HCT116 (cell line): ENCODE measurements at regions not wholly inside any gene's neighbourhood (a gene's known extent, or its start where the extent isn't known, plus 50 kb on each side); places are given as distances from the start of the nearest gene placed in this dataset.

Experiments
- ATAC-seq: fragments of 200-7000 bp; cut with Tn5 transposase; 2 replicates; pipeline ENCODE4 v1.9.1; 2020; ENCODE audit warnings: mild to moderate bottlenecking, moderate library complexity
- BruUV-seq: library from RNA; stranded (reverse); fragments of 400-500 nt; replicated peaks from 2 replicates; lab custom pipeline; 2021; lab: Mats Ljungman, UMichigan
- CTCF ChIA-PET: fragments of 300-600 bp; sonication (Branson Sonifier 250); formaldehyde crosslinking; loops from one replicate; lab custom pipeline; 2021; ENCODE audit warnings: antibody characterized with exemption; lab: Charles Lee
- POLR2A ChIA-PET: fragments of 300-600, 350-600 bp; sonication (Branson Sonifier 250); formaldehyde crosslinking; loops from one replicate; lab custom pipeline; 2021; ENCODE audit warnings: antibody characterized with exemption; lab: Charles Lee
- RAD21 ChIA-PET, 2 experiments: fragments of 300-600 bp; sonication (Branson Sonifier 250); formaldehyde crosslinking; loops; one replicate each; lab custom pipeline; 2023; ENCODE audit warnings: low total read pairs in 2 of 2; ENCODE audit not compliant: uncharacterized antibody in 2 of 2, unreplicated experiment in 2 of 2, low non-redundant PET in 1 of 2; lab: Charles Lee
- DNase-seq: peaks from one replicate; pipeline ENCODE4 v3.0.0-alpha.2; 2010; ENCODE audit warnings: low read depth, low spot score
- H2AFZ ChIP-seq: fragments of 200-600 bp; shearing (Covaris generic), sonication (generic); 2 replicates; pipeline ENCODE4 v1.6.1; 2017; ENCODE audit warnings: low read depth, mixed run types, mixed read lengths, antibody characterized with exemption, low read length; ENCODE audit not compliant: poor library complexity, severe bottlenecking
- H3K27ac ChIP-seq: 2 replicates; pipeline ENCODE4 v1.5.1; 2012; ENCODE audit warnings: low read depth, low read length
- H3K27me3 ChIP-seq: fragments of 200-600 bp; sonication (generic); 2 replicates; pipeline ENCODE4 v1.6.1; 2016; ENCODE audit warnings: mixed run types, low read length, mixed read lengths; ENCODE audit not compliant: insufficient read depth
- H3K36me3 ChIP-seq, 2 experiments: fragments of 200-500 bp in 1 of 2; fragments of 200-600 bp in 1 of 2; sonication (Bioruptor generic) in 1 of 2; sonication (generic) in 1 of 2; 2 replicates each; pipeline versions ENCODE4 v1.5.1 to v1.6.1; 2014 to 2016; ENCODE audit warnings: low read length in 2 of 2, inconsistent platforms in 1 of 2, mixed read lengths in 1 of 2, mixed run types in 1 of 2; ENCODE audit not compliant: insufficient read depth in 2 of 2, control insufficient read depth in 1 of 2
- H3K4me1 ChIP-seq, 2 experiments: fragments of 200-600 bp in 1 of 2; sonication (generic) in 1 of 2; 2 replicates each; pipeline versions ENCODE4 v1.5.1 to v1.6.1; 2012 to 2017; ENCODE audit warnings: low read length in 2 of 2, inconsistent platforms in 1 of 2, mild to moderate bottlenecking in 1 of 2, mixed read lengths in 1 of 2, mixed run types in 1 of 2, moderate library complexity in 1 of 2; ENCODE audit not compliant: insufficient read depth in 2 of 2, control insufficient read depth in 1 of 2
- H3K4me2 ChIP-seq: fragments of 200-600 bp; sonication (generic); 2 replicates; pipeline ENCODE4 v1.6.1; 2017; ENCODE audit warnings: mixed run types, low read length, mixed read lengths
- H3K4me3 ChIP-seq, 2 experiments: fragments of 200-600 bp in 1 of 2; sonication (generic) in 1 of 2; replicated peaks in 1 of 2; 2 replicates each; pipeline ENCODE4 v1.5.1; 2011 to 2016; ENCODE audit warnings: low read length in 2 of 2, control low read depth in 1 of 2, low read depth in 1 of 2, mild to moderate bottlenecking in 1 of 2, mixed read lengths in 1 of 2, mixed run types in 1 of 2
- H3K79me2 ChIP-seq: fragments of 200-600 bp; sonication (generic); 2 replicates; pipeline ENCODE4 v1.6.1; 2017; ENCODE audit warnings: mild to moderate bottlenecking, mixed run types, low read length, moderate library complexity, mixed read lengths; ENCODE audit not compliant: insufficient read depth
- H3K9ac ChIP-seq: fragments of 200-600 bp; sonication (generic); 2 replicates; pipeline ENCODE4 v1.6.1; 2016; ENCODE audit warnings: low read length, mixed read lengths
- H3K9me2 ChIP-seq: fragments of 200-600 bp; sonication (generic), shearing (Covaris generic); 2 replicates; pipeline ENCODE4 v1.6.1; 2017; ENCODE audit warnings: mixed run types, mild to moderate bottlenecking, moderate library complexity; ENCODE audit not compliant: insufficient read depth
- H3K9me3 ChIP-seq, 2 experiments: fragments of 200-500 bp in 1 of 2; fragments of 200-600 bp in 1 of 2; sonication (Bioruptor generic) in 1 of 2; sonication (generic) in 1 of 2; 2 replicates each; pipeline ENCODE4 v1.6.1; 2014 to 2017; ENCODE audit warnings: low read length in 2 of 2, mixed read lengths in 2 of 2, inconsistent platforms in 1 of 2, low read depth in 1 of 2, mild to moderate bottlenecking in 1 of 2, mixed run types in 1 of 2, moderate library complexity in 1 of 2; ENCODE audit not compliant: control insufficient read depth in 1 of 2, insufficient read depth in 1 of 2
- H4K20me1 ChIP-seq: fragments of 200-600 bp; sonication (generic), shearing (Covaris generic); 2 replicates; pipeline ENCODE4 v1.6.1; 2017; ENCODE audit warnings: mixed run types, mild to moderate bottlenecking, moderate library complexity; ENCODE audit not compliant: insufficient read depth
- CBX3 ChIP-seq: IDR thresholded peaks from 2 replicates; pipeline ENCODE4 v1.6.1; 2012; ENCODE audit warnings: low read depth
- CEBPB ChIP-seq: IDR thresholded peaks from 2 replicates; pipeline ENCODE4 v1.6.1; 2012; ENCODE audit warnings: low read depth
- EGR1 ChIP-seq: IDR thresholded peaks from 2 replicates; pipeline ENCODE4 v1.6.1; 2012; ENCODE audit warnings: low read depth
- ELF1 ChIP-seq: IDR thresholded peaks from 2 replicates; pipeline ENCODE4 v1.6.1; 2012; ENCODE audit warnings: low read depth, borderline replicate concordance
- EZH2 ChIP-seq: fragments of 200-600 bp; sonication (generic); IDR thresholded peaks from 2 replicates; pipeline ENCODE4 v1.6.1; 2017; ENCODE audit warnings: antibody characterized with exemption, mixed run types
- EZH2phosphoT487 ChIP-seq: fragments of 200-600 bp; IDR thresholded peaks from 2 replicates; pipeline ENCODE4 v1.6.1; 2018; ENCODE audit warnings: antibody characterized with exemption, borderline replicate concordance
- POLR2A ChIP-seq: IDR thresholded peaks from 2 replicates; pipeline ENCODE4 v1.7.0; 2011; ENCODE audit warnings: borderline replicate concordance; ENCODE audit not compliant: insufficient read depth, insufficient read length; ENCODE audit errors: extremely low read depth
- POLR2AphosphoS5 ChIP-seq: IDR thresholded peaks from 2 replicates; pipeline ENCODE4 v1.6.1; 2011; ENCODE audit warnings: mild to moderate bottlenecking, low read depth, low read length, moderate library complexity
- RAD21 ChIP-seq: IDR thresholded peaks from 2 replicates; pipeline ENCODE4 v1.6.1; 2012; ENCODE audit warnings: low read depth, mild to moderate bottlenecking
- SIN3A ChIP-seq: IDR thresholded peaks from 2 replicates; pipeline ENCODE4 v1.6.1; 2012; ENCODE audit warnings: low read depth
- SP1 ChIP-seq: IDR thresholded peaks from 2 replicates; pipeline ENCODE4 v1.6.1; 2012; ENCODE audit warnings: low read depth
- SRF ChIP-seq: IDR thresholded peaks from 2 replicates; pipeline ENCODE4 v1.6.1; 2012; ENCODE audit warnings: low read depth
- TCF7L2 ChIP-seq: IDR thresholded peaks from 2 replicates; pipeline ENCODE4 v1.7.0; 2011; ENCODE audit warnings: borderline replicate concordance, inconsistent platforms; ENCODE audit not compliant: insufficient read depth, insufficient read length; ENCODE audit errors: extremely low read depth
- YY1 ChIP-seq: IDR thresholded peaks from 2 replicates; pipeline ENCODE4 v1.6.1; 2011; ENCODE audit warnings: low read length, low read depth, moderate library complexity, mild to moderate bottlenecking; ENCODE audit not compliant: insufficient replicate concordance; ENCODE audit errors: extremely low read depth
- ZFX ChIP-seq: fragments of 450-650 bp; IDR thresholded peaks from 2 replicates; pipeline ENCODE4 v1.6.1; 2017
- intact Hi-C: fragments of 100-400 bp; cut with micrococcal nuclease; formaldehyde crosslinking; loops from 2 replicates; pipeline ENCODE4 v1.10.0; 2022
- TF ChIP-seq, protein P1 (sequence below): IDR thresholded peaks from 2 replicates; pipeline ENCODE4 v1.6.1; 2012
- TF ChIP-seq, protein P2 (sequence below): IDR thresholded peaks from 2 replicates; pipeline ENCODE4 v1.6.1; 2012; ENCODE audit warnings: low read depth
- TF ChIP-seq, protein P3 (sequence below), 3 experiments: fragments of 200-600 bp in 1 of 3; sonication (generic) in 1 of 3; IDR thresholded peaks in 2 of 3; conservative IDR thresholded peaks in 1 of 3; 2 replicates each; pipeline ENCODE4 v1.5.1; 2012 to 2017; ENCODE audit warnings: low read depth in 2 of 3, low read length in 2 of 3, antibody characterized with exemption in 1 of 3, borderline replicate concordance in 1 of 3, control low read depth in 1 of 3, mild to moderate bottlenecking in 1 of 3, mixed read lengths in 1 of 3, mixed run types in 1 of 3, moderate library complexity in 1 of 3; ENCODE audit not compliant: insufficient read depth in 1 of 3

DNA sequence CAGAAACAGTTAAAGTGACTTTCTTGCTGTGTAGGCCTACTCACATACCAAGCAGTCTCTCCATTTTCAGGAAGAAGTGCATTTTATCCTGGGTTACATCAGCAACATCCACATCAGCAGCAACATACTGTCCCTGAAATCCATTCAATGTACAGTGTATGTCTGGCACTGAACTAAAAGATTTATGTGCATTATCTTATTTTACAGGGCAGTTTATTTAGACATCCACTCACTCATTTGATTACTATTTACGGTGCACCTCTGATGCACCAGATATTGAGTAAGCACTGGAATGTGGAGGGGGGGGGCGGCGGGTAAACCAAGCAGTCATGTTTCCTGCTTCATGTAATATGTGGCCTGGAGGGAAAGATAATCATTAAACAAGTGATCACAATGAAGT is 1128.2 kb downstream of the BCL11A start:
- no peak overlapping the region for H3K4me3 ChIP-seq
- no peaks in the 10 kb centered on the region for H3K27me3 ChIP-seq
- no peaks in the 10 kb centered on the region for H3K79me2 ChIP-seq
- RAD21 ChIA-PET = no interaction called here
- H3K4me2 ChIP-seq = no peak overlapping the region
- no peaks in the 10 kb centered on the region for H3K4me1 ChIP-seq
- no peak overlapping the region for H3K9ac ChIP-seq
- no peak overlapping the region for H2AFZ ChIP-seq
- no peaks in the 10 kb centered on the region for H3K36me3 ChIP-seq
- no peaks in the 10 kb centered on the region for H4K20me1 ChIP-seq
- intact Hi-C loops = no loop called here
- 0 out of 4 replicates have a peak, but pooled peaks cover 0 to 3% of the 10 kb centered on the region in 2 experiments for H3K9me3 ChIP-seq
- no peak for DNase-seq
- ATAC-seq = no peak
- POLR2A ChIA-PET = no interaction called here
- BruUV-seq = no TSS peak
- TF ChIP-seq POLR2AphosphoS5 (no peak), POLR2A (no peak), YY1 (no peak), SIN3A (no peak), ELF1 (no peak), ZFX (no peak), CBX3 (no peak), EGR1 (no peak), RAD21 (no peak), EZH2phosphoT487 (no peak), TCF7L2 (no peak), CEBPB (no peak), SP1 (no peak), EZH2 (no peak), SRF (no peak)
- TF ChIP-seq, protein P1, sequence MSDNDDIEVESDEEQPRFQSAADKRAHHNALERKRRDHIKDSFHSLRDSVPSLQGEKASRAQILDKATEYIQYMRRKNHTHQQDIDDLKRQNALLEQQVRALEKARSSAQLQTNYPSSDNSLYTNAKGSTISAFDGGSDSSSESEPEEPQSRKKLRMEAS = no peak
- TF ChIP-seq, protein P2, sequence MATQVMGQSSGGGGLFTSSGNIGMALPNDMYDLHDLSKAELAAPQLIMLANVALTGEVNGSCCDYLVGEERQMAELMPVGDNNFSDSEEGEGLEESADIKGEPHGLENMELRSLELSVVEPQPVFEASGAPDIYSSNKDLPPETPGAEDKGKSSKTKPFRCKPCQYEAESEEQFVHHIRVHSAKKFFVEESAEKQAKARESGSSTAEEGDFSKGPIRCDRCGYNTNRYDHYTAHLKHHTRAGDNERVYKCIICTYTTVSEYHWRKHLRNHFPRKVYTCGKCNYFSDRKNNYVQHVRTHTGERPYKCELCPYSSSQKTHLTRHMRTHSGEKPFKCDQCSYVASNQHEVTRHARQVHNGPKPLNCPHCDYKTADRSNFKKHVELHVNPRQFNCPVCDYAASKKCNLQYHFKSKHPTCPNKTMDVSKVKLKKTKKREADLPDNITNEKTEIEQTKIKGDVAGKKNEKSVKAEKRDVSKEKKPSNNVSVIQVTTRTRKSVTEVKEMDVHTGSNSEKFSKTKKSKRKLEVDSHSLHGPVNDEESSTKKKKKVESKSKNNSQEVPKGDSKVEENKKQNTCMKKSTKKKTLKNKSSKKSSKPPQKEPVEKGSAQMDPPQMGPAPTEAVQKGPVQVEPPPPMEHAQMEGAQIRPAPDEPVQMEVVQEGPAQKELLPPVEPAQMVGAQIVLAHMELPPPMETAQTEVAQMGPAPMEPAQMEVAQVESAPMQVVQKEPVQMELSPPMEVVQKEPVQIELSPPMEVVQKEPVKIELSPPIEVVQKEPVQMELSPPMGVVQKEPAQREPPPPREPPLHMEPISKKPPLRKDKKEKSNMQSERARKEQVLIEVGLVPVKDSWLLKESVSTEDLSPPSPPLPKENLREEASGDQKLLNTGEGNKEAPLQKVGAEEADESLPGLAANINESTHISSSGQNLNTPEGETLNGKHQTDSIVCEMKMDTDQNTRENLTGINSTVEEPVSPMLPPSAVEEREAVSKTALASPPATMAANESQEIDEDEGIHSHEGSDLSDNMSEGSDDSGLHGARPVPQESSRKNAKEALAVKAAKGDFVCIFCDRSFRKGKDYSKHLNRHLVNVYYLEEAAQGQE = no peak
- TF ChIP-seq, protein P3, sequence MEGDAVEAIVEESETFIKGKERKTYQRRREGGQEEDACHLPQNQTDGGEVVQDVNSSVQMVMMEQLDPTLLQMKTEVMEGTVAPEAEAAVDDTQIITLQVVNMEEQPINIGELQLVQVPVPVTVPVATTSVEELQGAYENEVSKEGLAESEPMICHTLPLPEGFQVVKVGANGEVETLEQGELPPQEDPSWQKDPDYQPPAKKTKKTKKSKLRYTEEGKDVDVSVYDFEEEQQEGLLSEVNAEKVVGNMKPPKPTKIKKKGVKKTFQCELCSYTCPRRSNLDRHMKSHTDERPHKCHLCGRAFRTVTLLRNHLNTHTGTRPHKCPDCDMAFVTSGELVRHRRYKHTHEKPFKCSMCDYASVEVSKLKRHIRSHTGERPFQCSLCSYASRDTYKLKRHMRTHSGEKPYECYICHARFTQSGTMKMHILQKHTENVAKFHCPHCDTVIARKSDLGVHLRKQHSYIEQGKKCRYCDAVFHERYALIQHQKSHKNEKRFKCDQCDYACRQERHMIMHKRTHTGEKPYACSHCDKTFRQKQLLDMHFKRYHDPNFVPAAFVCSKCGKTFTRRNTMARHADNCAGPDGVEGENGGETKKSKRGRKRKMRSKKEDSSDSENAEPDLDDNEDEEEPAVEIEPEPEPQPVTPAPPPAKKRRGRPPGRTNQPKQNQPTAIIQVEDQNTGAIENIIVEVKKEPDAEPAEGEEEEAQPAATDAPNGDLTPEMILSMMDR (IDR thresholded peaks at IDR 0.05 in 2 of 3, conservative IDR thresholded peaks at IDR 0.05 in 1 of 3; ENCODE audit: borderline replicate concordance in 1 of 3, insufficient read depth in 1 of 3, low read depth in 2 of 3, low read length in 2 of 3) = no peak
- no peak overlapping the region for H3K27ac ChIP-seq
- CTCF ChIA-PET = no interaction called here
- H3K9me2 ChIP-seq = no peaks in the 10 kb centered on the region
